GM12878 (cell line): ENCODE measurements at regions not wholly inside any gene's neighbourhood (a gene's known extent, or its start where the extent isn't known, plus 50 kb on each side); places are given as distances from the start of the nearest gene placed in this dataset.

Experiments used
- ATAC-seq: fragments of 200-7000 bp; cut with Tn5 transposase; 3 replicates; pipeline ENCODE4 v1.9.1; 2020; ENCODE audit warnings: mild to moderate bottlenecking, moderate library complexity
- BruUV-seq: library from RNA; stranded (reverse); fragments of 400-500 nt; replicated peaks from 2 replicates; lab custom pipeline; 2021; lab: Mats Ljungman, UMichigan
- CTCF ChIA-PET: fragments of 300-600 bp; sonication (Branson Sonifier 250); formaldehyde crosslinking; extraction: SDS; loops from one replicate; lab custom pipeline; 2021; ENCODE audit warnings: inconsistent platforms; lab: Yijun Ruan, JAX
- POLR2A ChIA-PET: fragments of 350-600 bp; formaldehyde crosslinking; extraction: SDS; loops from one replicate; lab custom pipeline; 2021; ENCODE audit warnings: inconsistent platforms; lab: Charles Lee
- RAD21 ChIA-PET: fragments of 300-600 bp; sonication (Branson Sonifier 250); formaldehyde crosslinking; loops from one replicate; lab custom pipeline; 2023; ENCODE audit warnings: antibody characterized with exemption; ENCODE audit not compliant: unreplicated experiment; lab: Charles Lee
- SMC1A ChIA-PET: fragments of 300-600 bp; sonication (Branson Sonifier 250); formaldehyde crosslinking; loops from one replicate; lab custom pipeline; 2023; ENCODE audit not compliant: unreplicated experiment, uncharacterized antibody; lab: Charles Lee
- DNase-seq: peaks from one replicate; pipeline ENCODE4 v3.0.0-alpha.2; 2011; ENCODE audit warnings: low read depth, low spot score
- FAIRE-seq: peaks from 3 replicates; lab custom pipeline; 2011; peaks lifted over from hg19 to GRCh38; lab: Jason Lieb, UNC
- H2AFZ ChIP-seq: 2 replicates; pipeline ENCODE4 v1.6.0; 2011; ENCODE audit warnings: low read depth, low read length, control low read depth; ENCODE audit not compliant: control insufficient read depth
- H3K27ac ChIP-seq: 2 replicates; pipeline ENCODE4 v1.5.1; 2011; ENCODE audit warnings: control low read depth; ENCODE audit not compliant: control insufficient read depth, insufficient read depth
- H3K27me3 ChIP-seq, 2 experiments: replicated peaks in 1 of 2; 2 replicates each; pipeline versions ENCODE4 v1.6.0 to v1.6.1; 2011; ENCODE audit warnings: low read length in 1 of 2; ENCODE audit not compliant: control insufficient read depth in 2 of 2, insufficient read depth in 2 of 2
- H3K36me3 ChIP-seq, 2 experiments: 2 replicates each; pipeline ENCODE4 v1.5.1; 2011; ENCODE audit warnings: low read length in 1 of 2; ENCODE audit not compliant: control insufficient read depth in 2 of 2, insufficient read depth in 2 of 2
- H3K4me1 ChIP-seq: 2 replicates; pipeline ENCODE4 v1.6.1; 2011; ENCODE audit warnings: mild to moderate bottlenecking, low read length, moderate library complexity, mixed read lengths; ENCODE audit not compliant: control insufficient read depth, insufficient read depth
- H3K4me2 ChIP-seq: 2 replicates; pipeline ENCODE4 v1.6.0; 2011; ENCODE audit warnings: control low read depth; ENCODE audit not compliant: control insufficient read depth, insufficient read depth
- H3K4me3 ChIP-seq: fragments of 200-600 bp; sonication (generic); 2 replicates; pipeline ENCODE4 v1.5.1; 2016
- H3K79me2 ChIP-seq: 2 replicates; pipeline ENCODE4 v1.6.0; 2011; ENCODE audit warnings: low read length; ENCODE audit not compliant: control insufficient read depth, insufficient read depth
- H3K9ac ChIP-seq: 2 replicates; pipeline ENCODE4 v1.8.0; 2011; ENCODE audit warnings: low read length, control low read depth, mixed read lengths; ENCODE audit not compliant: control insufficient read depth, insufficient read depth
- H3K9me3 ChIP-seq: replicated peaks from 3 replicates; pipeline ENCODE4 v1.5.1; 2011; ENCODE audit warnings: mild to moderate bottlenecking, low read length; ENCODE audit not compliant: control insufficient read depth, insufficient read depth
- H4K20me1 ChIP-seq: 2 replicates; pipeline ENCODE4 v1.6.0; 2011; ENCODE audit not compliant: control insufficient read depth, insufficient read depth
- BCLAF1 ChIP-seq: fragments of 450-650 bp; IDR thresholded peaks from 2 replicates; pipeline ENCODE4 v1.6.1; 2017; ENCODE audit warnings: antibody characterized with exemption, mild to moderate bottlenecking, moderate library complexity
- CBFB ChIP-seq: IDR thresholded peaks from 2 replicates; pipeline ENCODE4 v1.6.1; 2016; ENCODE audit warnings: antibody characterized with exemption, low read depth
- FOXK2 ChIP-seq: fragments of 450-650 bp; IDR thresholded peaks from 2 replicates; pipeline ENCODE4 v1.6.1; 2017; ENCODE audit warnings: mild to moderate bottlenecking, moderate library complexity
- IKZF2 ChIP-seq, 2 experiments: fragments of 450-650 bp; IDR thresholded peaks; 2 replicates each; pipeline ENCODE4 v1.6.1; 2017; ENCODE audit warnings: mild to moderate bottlenecking in 2 of 2, moderate library complexity in 2 of 2
- NFIC ChIP-seq: IDR thresholded peaks from 2 replicates; pipeline ENCODE4 v1.6.1; 2012; ENCODE audit warnings: low read depth, mild to moderate bottlenecking, inconsistent platforms, low read length, moderate library complexity
- PAX5 ChIP-seq: IDR thresholded peaks from 2 replicates; pipeline ENCODE4 v1.6.1; 2011; ENCODE audit warnings: low read depth, low read length, borderline replicate concordance
- ZBED1 ChIP-seq: IDR thresholded peaks from 2 replicates; pipeline ENCODE4 v1.6.1; 2016; ENCODE audit warnings: borderline replicate concordance
- ZNF274 ChIP-seq: IDR thresholded peaks from one replicate; pipeline ENCODE4 v1.8.0; 2011; ENCODE audit not compliant: insufficient read length, insufficient read depth
- WGBS: methylation state at CpG from one replicate; pipeline ENCODE4 v1.1.6; 2016; ENCODE audit warnings: low lambda C conversion rate; ENCODE audit not compliant: insufficient replicate concordance, insufficient coverage; ENCODE audit errors: missing lambda C conversion rate; 5-methylcytosine and 5-hydroxymethylcytosine counted together
- in situ Hi-C: fragments of 300-500 bp; cut with MboI; formaldehyde crosslinking; loops from 9 replicates; pipeline ENCODE4 v1.14.3; 2018; ENCODE audit warnings: mixed read lengths
- intact Hi-C: fragments of 100-400 bp; cut with micrococcal nuclease; formaldehyde crosslinking; loops from one replicate; pipeline ENCODE4 v1.14.2; 2022; ENCODE audit not compliant: unreplicated experiment
- TF ChIP-seq, protein P1 (sequence below): IDR thresholded peaks from 2 replicates; pipeline ENCODE4 v1.6.1; 2012; ENCODE audit warnings: low read length, inconsistent platforms

DNA sequence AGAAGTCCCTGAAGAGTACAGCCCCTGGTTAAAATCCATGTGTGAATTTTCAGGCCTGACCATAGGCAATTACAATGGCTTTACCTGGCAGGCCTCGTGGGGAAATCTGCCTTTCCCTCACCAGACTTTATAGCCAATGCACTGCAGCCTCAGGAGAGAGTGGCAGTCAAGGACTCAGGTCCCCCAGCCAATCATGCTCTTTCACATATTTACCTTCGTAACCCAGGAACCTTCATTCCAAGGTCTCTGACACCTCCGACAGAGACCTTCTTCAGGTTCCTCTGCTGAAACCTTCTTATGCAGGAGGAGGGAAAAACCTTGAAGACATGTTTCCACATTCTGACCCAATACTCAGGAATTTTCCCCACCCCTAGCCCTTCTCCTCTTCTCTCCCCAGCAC lies 118.9 kb downstream of the FASLG start:
- ATAC-seq (no peak), FAIRE-seq (no peak)
- H3K27me3 ChIP-seq, result peaks cover 0 to 16% of the 10 kb centered on the region in 2 experiments; a peak in 3 of 4 replicates
- H3K4me1 ChIP-seq, result peaks cover 30% of the 10 kb centered on the region
- H3K9ac ChIP-seq, result no peak overlapping the region
- H3K9me3 ChIP-seq, result peaks cover 1% of the 10 kb centered on the region; the same call in 1 of the 3 replicates
- H2AFZ ChIP-seq, result no peak overlapping the region
- no peaks in the 10 kb centered on the region for H4K20me1 ChIP-seq
- intact Hi-C loops, result no loop called here
- H3K79me2 ChIP-seq, result no peaks in the 10 kb centered on the region
- WGBS, result 76% methylated on average over 3 of the region's 3 CpGs
- no peak overlapping the region for H3K4me3 ChIP-seq
- no TSS peak for BruUV-seq
- no peak overlapping the region for H3K27ac ChIP-seq
- TF ChIP-seq BCLAF1 (no peak), IKZF2 (IDR thresholded peaks at IDR 0.05) (no peak), ZNF274 (no peak), FOXK2 (no peak), PAX5 (no peak), CBFB (no peak), ZBED1 (no peak), NFIC (no peak)
- TF ChIP-seq, protein P1, sequence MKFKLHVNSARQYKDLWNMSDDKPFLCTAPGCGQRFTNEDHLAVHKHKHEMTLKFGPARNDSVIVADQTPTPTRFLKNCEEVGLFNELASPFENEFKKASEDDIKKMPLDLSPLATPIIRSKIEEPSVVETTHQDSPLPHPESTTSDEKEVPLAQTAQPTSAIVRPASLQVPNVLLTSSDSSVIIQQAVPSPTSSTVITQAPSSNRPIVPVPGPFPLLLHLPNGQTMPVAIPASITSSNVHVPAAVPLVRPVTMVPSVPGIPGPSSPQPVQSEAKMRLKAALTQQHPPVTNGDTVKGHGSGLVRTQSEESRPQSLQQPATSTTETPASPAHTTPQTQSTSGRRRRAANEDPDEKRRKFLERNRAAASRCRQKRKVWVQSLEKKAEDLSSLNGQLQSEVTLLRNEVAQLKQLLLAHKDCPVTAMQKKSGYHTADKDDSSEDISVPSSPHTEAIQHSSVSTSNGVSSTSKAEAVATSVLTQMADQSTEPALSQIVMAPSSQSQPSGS, result no peak
- TF ChIP-seq, all 136 proteins: peak for 0
- H3K4me2 ChIP-seq, result no peak overlapping the region
- ChIA-PET CTCF (interaction anchor here (1.4 to 3.9 kb wide), 4 partner anchors 9 to 425 kb away, joined by 3 to 38 read pairs (median 16); no protein-coding TSS in a partner anchor), SMC1A (interaction anchor here (1.4 to 4.6 kb wide), 8 partner anchors 9 to 428 kb away, joined by 4 to 39 read pairs (median 7); no protein-coding TSS in a partner anchor), POLR2A (no interaction called here), RAD21 (interaction anchor here (1.6 to 2.2 kb wide), 2 partner anchors 425 to 428 kb away, joined by 4 to 21 read pairs; no protein-coding TSS in a partner anchor)
- no peak for DNase-seq
- H3K36me3 ChIP-seq, result no peaks in the 10 kb centered on the region
- in situ Hi-C loops, result no loop called here
